BE2C (cell line): ENCODE measurements at regions not wholly inside any gene's neighbourhood (a gene's known extent, or its start where the extent isn't known, plus 50 kb on each side); places are given as distances from the start of the nearest gene placed in this dataset.

Experiments
- DNase-seq: peaks from one replicate; pipeline ENCODE4 v3.0.0-alpha.2; 2020
- H3K27me3 ChIP-seq: fragments of 250-450 bp; sonication (Bioruptor Pico); 2 replicates; pipeline ENCODE4 v1.5.1; 2020; ENCODE audit warnings: mild to moderate bottlenecking
- H3K36me3 ChIP-seq: fragments of 250-450 bp; sonication (Bioruptor Pico); 2 replicates; pipeline ENCODE4 v1.5.1; 2020; ENCODE audit warnings: mild to moderate bottlenecking
- H3K4me1 ChIP-seq: fragments of 250-450 bp; sonication (Bioruptor Pico); 2 replicates; pipeline ENCODE4 v1.5.1; 2020
- H3K4me3 ChIP-seq: 2 replicates; pipeline ENCODE4 v1.5.1; 2011; ENCODE audit warnings: low read depth, low read length
- H3K9me3 ChIP-seq: fragments of 250-450 bp; sonication (Bioruptor Pico); 2 replicates; pipeline ENCODE4 v1.5.1; 2020
- CTCF ChIP-seq: IDR thresholded peaks from 2 replicates; pipeline ENCODE4 v1.5.1; 2012; ENCODE audit warnings: mild to moderate bottlenecking, low read depth, low read length

- no peaks in the 10 kb centered on the region for H3K4me1 ChIP-seq
- no peaks in the 10 kb centered on the region for H3K36me3 ChIP-seq
- H3K27me3 ChIP-seq = no peaks in the 10 kb centered on the region
- H3K9me3 ChIP-seq = no peaks in the 10 kb centered on the region
- no peak for DNase-seq
- no peak overlapping the region for H3K4me3 ChIP-seq
- TF ChIP-seq CTCF = no peak
These were observed 221.4 kb upstream of the RBFOX1 start for GRCh38 chr16:7111265-7111664.

- no peaks in the 10 kb centered on the region for H3K27me3 ChIP-seq
- no peaks in the 10 kb centered on the region for H3K4me1 ChIP-seq
- no peaks in the 10 kb centered on the region for H3K36me3 ChIP-seq
- H3K9me3 ChIP-seq = no peaks in the 10 kb centered on the region; the same call in 1 of the 2 replicates
- TF ChIP-seq CTCF = no peak
- DNase-seq = no peak
- H3K4me3 ChIP-seq = no peak overlapping the region
These were observed 225.2 kb upstream of the RBFOX1 start for GRCh38 chr16:7107436-7107835.

- Histone ChIP-seq H3K4me1 (no peaks in the 10 kb centered on the region), H3K36me3 (no peaks in the 10 kb centered on the region), H3K27me3 (no peaks in the 10 kb centered on the region), H3K4me3 (no peak overlapping the region), H3K9me3 (no peaks in the 10 kb centered on the region; the same call in 1 of the 2 replicates)
- no peak for TF ChIP-seq CTCF
- no peak for DNase-seq
These were observed 229.6 kb upstream of the RBFOX1 start for GRCh38 chr16:7103056-7103455.

GRCh38 chr16:7101054-7101453 lies 231.6 kb upstream of the RBFOX1 start:
- DNase-seq = no peak
- no peaks in the 10 kb centered on the region; the same call in 1 of the 2 replicates for H3K9me3 ChIP-seq
- H3K4me1 ChIP-seq = no peaks in the 10 kb centered on the region
- H3K4me3 ChIP-seq = no peak overlapping the region
- no peak for TF ChIP-seq CTCF
- H3K36me3 ChIP-seq = no peaks in the 10 kb centered on the region
- no peaks in the 10 kb centered on the region for H3K27me3 ChIP-seq

GRCh38 chr16:7097518-7097917 lies 235.1 kb upstream of the RBFOX1 start:
- Histone ChIP-seq H3K9me3 (no peaks in the 10 kb centered on the region), H3K36me3 (no peaks in the 10 kb centered on the region), H3K4me1 (no peaks in the 10 kb centered on the region), H3K27me3 (no peaks in the 10 kb centered on the region), H3K4me3 (no peak overlapping the region)
- no peak for DNase-seq
- no peak for TF ChIP-seq CTCF

- Histone ChIP-seq H3K4me1 (no peaks in the 10 kb centered on the region), H3K9me3 (no peaks in the 10 kb centered on the region)
These were observed 239.1 kb upstream of the RBFOX1 start for GRCh38 chr16:7093511-7093910.

More at GRCh38 chr16:7093511-7093910, 239.1 kb upstream of the RBFOX1 start:
- TF ChIP-seq CTCF = no peak
- Histone ChIP-seq H3K27me3 (no peaks in the 10 kb centered on the region), H3K4me3 (no peak overlapping the region), H3K36me3 (no peaks in the 10 kb centered on the region)
- DNase-seq = no peak
